Heart left ventricle (tissue), 16 donors: ENCODE measurements at regions not wholly inside any gene's neighbourhood (a gene's known extent, or its start where the extent isn't known, plus 50 kb on each side); places are given as distances from the start of the nearest gene placed in this dataset.

Source experiments
- ATAC-seq, 4 donors: fragments of 200-7000 bp; cut with Tn5 transposase; one replicate each; pipeline ENCODE4 v1.9.1; 2020 to 2022; ENCODE audit warnings: moderate library complexity in 4 of 4, mild to moderate bottlenecking in 3 of 4, moderate number of reproducible peaks in 1 of 4
- DNase-seq, 5 donors: peaks; one replicate each; pipeline ENCODE4 v3.0.0-alpha.2; 2020
- H3K27ac ChIP-seq, 12 donors: fragments of 200-600 bp; sonication (generic) in 4 of 12; one replicate each; pipeline versions ENCODE4 v1.5.0 to v1.8.0; 2016 to 2022; ENCODE audit warnings: mild to moderate bottlenecking in 2 of 12
- H3K27me3 ChIP-seq, 9 donors: fragments of 200-600 bp; sonication (generic) in 2 of 9; one replicate each; pipeline versions ENCODE4 v1.5.1 to v1.8.0; 2016 to 2022; ENCODE audit warnings: mild to moderate bottlenecking in 3 of 9
- H3K36me3 ChIP-seq, 9 donors: fragments of 200-600 bp; sonication (generic) in 2 of 9; one replicate each; pipeline versions ENCODE4 v1.5.0 to v1.8.0; 2018 to 2022; ENCODE audit warnings: mild to moderate bottlenecking in 2 of 9
- H3K4me1 ChIP-seq, 12 donors: fragments of 200-600 bp; sonication (generic) in 4 of 12; one replicate each; pipeline versions ENCODE4 v1.5.0 to v1.8.0; 2016 to 2022; ENCODE audit warnings: mild to moderate bottlenecking in 3 of 12
- H3K4me3 ChIP-seq, 12 donors: fragments of 200-600 bp; sonication (generic) in 4 of 12; one replicate each; pipeline versions ENCODE4 v1.5.0 to v1.8.0; 2017 to 2022; ENCODE audit warnings: mild to moderate bottlenecking in 9 of 12, moderate library complexity in 4 of 12
- H3K9me3 ChIP-seq, 12 donors: fragments of 200-600 bp; sonication (generic) in 4 of 12; one replicate each; pipeline versions ENCODE4 v1.5.0 to v1.8.0; 2016 to 2022; ENCODE audit warnings: mild to moderate bottlenecking in 1 of 12
- CTCF ChIP-seq, 12 donors: fragments of 200-600 bp; sonication (generic) in 4 of 12; IDR thresholded peaks; one replicate each; pipeline versions ENCODE4 v1.5.0 to v1.8.0; 2018 to 2022; ENCODE audit warnings: antibody characterized with exemption in 12 of 12, mild to moderate bottlenecking in 5 of 12
- POLR2A ChIP-seq, 2 donors: fragments of 450-650 bp; IDR thresholded peaks; one replicate each; pipeline ENCODE4 v1.6.1; 2017; ENCODE audit warnings: antibody characterized with exemption in 2 of 2, mild to moderate bottlenecking in 2 of 2, moderate library complexity in 2 of 2
- WGBS, 4 donors: extraction: QIAGEN DNeasy Blood & Tissue Kit in 2 of 4; methylation state at CpG; one replicate each; pipeline versions ENCODE4 v1.1.5 to v1.1.7; 2013 to 2018; 5-methylcytosine and 5-hydroxymethylcytosine counted together
- intact Hi-C, 10 donors: fragments of 100-400 bp; cut with DNase I; formaldehyde crosslinking; loops; one replicate each; pipeline versions ENCODE4 v1.11.1 to v1.14.2; 2022
- donor health status: ischemic (EF 13 %, LVEDD 7.1; RV severe dilation, severe dysfunction).
- donor health status: healthy with polysubstance abuse.
- donor health status: DM: no; HTN: yes; CAD: no.
- donor health status: DM: no; HTN: no; CAD: no.
- donor health status: ischemic (EF 25% LVEDD 6.9; RV normal size, moderate dysfunction).
- donor health status: ischemic (EF 25% LVEDD 5.7; RV mildly dilated, moderate dysfunction).
- donor health status: healthy.
- donor health status: DM: yes; HTN: yes; CAD: no.
- donor health status: ischemic (EF 35%, LVEDD 5.7; RV mildly dilated, moderate dysfunction).
- donor health status: nonischemic (EF 11% LVEDD 7.7; RV severe dilation, severe dysfunction).
- donor health status: DM: yes; HTN: yes; CAD: no.
- donor health status: PGD.
- donor health status: ischemic (EF 29% LVEDD 5.4; RV normal size, mild dysfunction).
- donor health status: nonischemic (EF 23%, LVEDD 6.1; RV moderate dilation, normal function).

- Histone ChIP-seq H3K9me3 (no peaks in the 10 kb centered on the region), H3K36me3 (no peaks in the 10 kb centered on the region), H3K4me3 (no peak overlapping the region), H3K4me1 (peaks cover 0 to 8% (median 0%) of the 10 kb centered on the region in 12 donors), H3K27ac (no peak overlapping the region), H3K27me3 (no peaks in the 10 kb centered on the region)
- TF ChIP-seq CTCF (IDR thresholded peaks at IDR 0.05) (no peak), POLR2A (IDR thresholded peaks at IDR 0.05) (no peak)
- ATAC-seq (peak in 3 of 4 donors; percentile 51 to 67 (median 59)), DNase-seq (no peak)
- 30 to 45% (median 37%) methylated on average over 2 of the region's 2 CpGs for WGBS, 4 donors
- intact Hi-C loops, result no loop called here
These were observed 537.7 kb downstream of the MCTP2 start for GRCh38 chr15:94769089-94769488.

GRCh38 chr15:94770199-94770598, 538.8 kb downstream of the MCTP2 start:
- no peaks in the 10 kb centered on the region for H3K27me3 ChIP-seq
- H3K9me3 ChIP-seq, result no peaks in the 10 kb centered on the region
- intact Hi-C loops, result no loop called here
- no peak overlapping the region for H3K4me3 ChIP-seq
- DNase-seq, result no peak
- peaks cover 0 to 8% (median 0%) of the 10 kb centered on the region in 12 donors for H3K4me1 ChIP-seq
- no peak overlapping the region for H3K27ac ChIP-seq
- H3K36me3 ChIP-seq, result no peaks in the 10 kb centered on the region
- no peak for ATAC-seq
- TF ChIP-seq POLR2A (IDR thresholded peaks at IDR 0.05) (no peak), CTCF (IDR thresholded peaks at IDR 0.05) (no peak)
- 93 to 94% (median 94%) methylated on average over 10 of the region's 10 CpGs for WGBS, 4 donors

GRCh38 chr15:94777037-94777436, 545.7 kb downstream of the MCTP2 start:
- DNase-seq (no peak), ATAC-seq (no peak)
- no peaks in the 10 kb centered on the region for H3K36me3 ChIP-seq
- WGBS, 4 donors, result 80 to 90% (median 87%) methylated on average over 1 of the region's 1 CpG
- intact Hi-C loops, result no loop called here
- H3K27ac ChIP-seq, result no peak overlapping the region
- no peaks in the 10 kb centered on the region for H3K4me1 ChIP-seq
- H3K9me3 ChIP-seq, result no peaks in the 10 kb centered on the region
- no peaks in the 10 kb centered on the region for H3K27me3 ChIP-seq
- no peak overlapping the region for H3K4me3 ChIP-seq
- no peak for TF ChIP-seq POLR2A (IDR thresholded peaks at IDR 0.05)
- TF ChIP-seq CTCF (IDR thresholded peaks at IDR 0.05), result no peak

- no peaks in the 10 kb centered on the region for H3K36me3 ChIP-seq
- H3K27ac ChIP-seq, result no peak overlapping the region
- H3K4me1 ChIP-seq, result no peaks in the 10 kb centered on the region
- DNase-seq, result no peak
- H3K27me3 ChIP-seq, result no peaks in the 10 kb centered on the region
- no peak overlapping the region for H3K4me3 ChIP-seq
- H3K9me3 ChIP-seq, result peaks cover 0 to 11% (median 4%) of the 10 kb centered on the region in 12 donors
- no peak for ATAC-seq
- TF ChIP-seq CTCF (IDR thresholded peaks at IDR 0.05) (no peak), POLR2A (IDR thresholded peaks at IDR 0.05) (no peak)
- intact Hi-C loops, result no loop called here
These were observed 547.5 kb downstream of the MCTP2 start for GRCh38 chr15:94778840-94779239.
